GM19468 (cell line): ENCODE measurements at regions not wholly inside any gene's neighbourhood (a gene's known extent, or its start where the extent isn't known, plus 50 kb on each side); places are given as distances from the start of the nearest gene placed in this dataset.
"Not testable (repeated sequence)": the region's sequence is repeated elsewhere in the genome, so short reads cannot be mapped to it uniquely, and the experiment has no call there.

Experiments
- ATAC-seq: cut with Tn5 transposase; IDR thresholded peaks from one replicate; pipeline ENCODE4 v1.9.1; 2021; ENCODE audit warnings: mild to moderate bottlenecking, moderate library complexity, moderate number of reproducible peaks; ENCODE audit not compliant: unreplicated experiment; ENCODE audit errors: extremely low read depth

DNA sequence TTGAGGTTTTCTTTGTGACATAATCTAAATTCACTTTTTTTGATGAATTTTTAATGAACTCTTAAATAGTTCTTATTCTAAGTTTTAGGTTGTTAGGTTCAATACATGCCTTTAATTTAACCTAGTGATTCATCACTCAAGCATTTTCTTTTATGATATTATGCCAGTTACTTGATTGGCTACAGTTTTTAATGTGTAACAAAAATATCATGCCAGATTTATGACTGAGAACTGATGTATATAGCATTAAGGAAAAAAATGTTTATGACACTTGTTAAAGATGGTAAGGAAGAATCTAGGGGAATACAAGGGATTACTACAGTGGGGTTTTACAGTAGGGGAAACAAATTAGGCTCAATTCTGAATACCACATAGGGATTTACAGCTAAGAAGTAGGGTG, 103.1 kb downstream of the VGLL3 start:
- no peak for ATAC-seq

DNA sequence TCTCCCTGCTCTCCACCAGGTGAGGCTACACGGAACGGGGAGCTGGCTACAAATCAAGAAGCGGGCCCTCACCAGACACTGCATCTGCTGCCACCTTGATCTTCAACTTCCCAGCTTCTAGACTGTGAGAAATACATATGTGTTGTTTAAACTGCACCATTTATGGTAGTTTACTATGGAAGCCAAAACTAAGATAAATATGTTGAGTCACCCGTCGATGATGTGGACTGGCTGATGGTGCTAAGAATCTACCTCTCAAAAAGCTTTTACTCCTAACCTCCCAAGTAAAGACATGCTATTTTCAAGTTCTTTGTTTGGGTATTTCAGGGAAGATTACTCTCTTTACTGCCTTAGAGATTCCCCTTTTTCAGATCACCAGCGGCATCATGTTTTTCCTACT, 110.9 kb downstream of the VGLL3 start:
- no peak for ATAC-seq

DNA sequence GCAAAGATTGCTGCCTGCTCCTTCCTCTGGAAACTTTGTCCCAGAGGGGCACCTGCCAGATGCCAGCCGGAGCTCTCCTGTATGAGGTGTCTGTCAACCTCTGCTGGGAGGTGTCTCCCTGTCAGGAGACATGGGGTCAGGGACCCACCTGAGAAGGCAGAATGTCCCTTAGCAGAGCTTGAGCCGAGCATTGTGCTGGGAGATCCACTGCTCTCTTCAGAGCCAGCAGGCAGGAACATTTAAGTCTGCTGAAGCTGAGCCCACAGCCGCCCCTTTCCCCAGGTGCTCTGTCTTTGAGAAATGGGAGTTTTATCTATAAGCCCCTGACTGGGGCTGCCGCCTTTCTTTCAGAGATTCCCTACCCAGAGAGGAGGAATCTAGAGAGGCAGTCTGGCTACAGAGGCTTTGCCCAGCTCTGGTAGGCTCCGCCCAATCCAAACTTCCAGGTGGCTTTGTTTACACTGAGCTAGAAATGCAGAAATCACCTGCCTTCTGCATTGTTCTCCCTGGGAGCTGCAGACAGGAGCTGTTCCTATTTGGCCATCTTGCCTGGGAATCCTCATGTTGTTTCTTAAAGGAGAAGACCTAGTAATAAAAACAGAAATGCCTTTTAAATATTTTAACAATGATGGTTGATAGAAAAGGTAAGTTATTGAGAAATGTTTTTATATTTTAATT, 114.3 kb downstream of the VGLL3 start:
- not testable (repeated sequence) for ATAC-seq

DNA sequence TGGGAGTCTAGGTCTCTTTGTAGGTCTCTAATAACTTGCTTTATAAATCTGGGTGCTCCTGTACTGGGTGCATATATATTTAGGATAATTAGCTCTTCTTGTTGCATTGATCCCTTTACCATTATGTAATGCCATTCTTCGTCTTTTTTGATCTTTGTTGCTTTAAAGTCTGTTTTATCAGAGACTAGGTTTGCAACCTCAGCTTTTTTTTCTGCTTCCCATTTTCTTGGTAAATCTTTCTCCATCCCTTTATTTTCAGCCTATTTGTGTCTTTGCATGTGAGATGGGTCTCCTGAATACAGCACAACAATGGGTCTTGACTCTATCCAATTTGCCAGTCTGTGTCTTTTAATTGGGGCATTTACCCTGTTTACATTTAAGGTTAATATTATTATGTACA, 116.2 kb downstream of the VGLL3 start:
- ATAC-seq: not testable (repeated sequence)

DNA sequence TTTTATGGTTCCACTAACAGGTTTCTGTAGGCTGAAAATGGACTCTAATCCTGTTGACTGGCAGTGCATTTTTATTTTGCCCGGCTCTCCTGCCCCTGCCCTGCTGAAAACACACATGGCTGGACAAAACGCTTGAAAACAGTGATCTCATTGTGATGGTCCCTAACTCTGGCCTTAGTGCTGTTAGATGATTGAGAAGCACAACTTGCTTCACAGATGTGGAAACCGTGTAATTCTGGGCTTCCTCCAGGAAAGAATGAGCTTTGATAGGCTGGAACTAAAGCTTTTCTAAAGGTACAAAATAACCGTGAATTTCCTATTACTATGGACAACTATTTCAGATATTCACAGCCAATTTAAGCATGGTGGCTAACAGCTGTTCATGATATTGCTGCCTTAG, 121.4 kb downstream of the VGLL3 start:
- no peak for ATAC-seq

DNA sequence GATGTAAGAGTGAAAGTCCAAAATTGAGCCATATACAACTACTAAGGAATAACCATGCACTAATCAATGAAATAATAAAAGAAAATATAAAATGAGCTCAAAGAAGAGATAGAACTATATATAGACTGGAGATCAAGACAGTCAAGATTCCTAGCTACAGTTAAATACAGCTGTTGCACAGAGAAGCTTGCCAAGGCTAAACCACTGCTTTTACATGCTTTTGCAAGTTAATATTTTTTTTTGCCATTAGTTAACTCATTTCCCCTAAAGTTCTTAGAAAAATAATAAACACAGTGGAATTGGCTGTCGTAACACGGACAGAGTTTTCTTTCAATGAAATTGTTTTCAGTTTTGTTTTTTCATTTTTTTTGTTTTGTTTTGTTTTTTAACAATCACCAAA, 123.0 kb downstream of the VGLL3 start:
- no peak for ATAC-seq

DNA sequence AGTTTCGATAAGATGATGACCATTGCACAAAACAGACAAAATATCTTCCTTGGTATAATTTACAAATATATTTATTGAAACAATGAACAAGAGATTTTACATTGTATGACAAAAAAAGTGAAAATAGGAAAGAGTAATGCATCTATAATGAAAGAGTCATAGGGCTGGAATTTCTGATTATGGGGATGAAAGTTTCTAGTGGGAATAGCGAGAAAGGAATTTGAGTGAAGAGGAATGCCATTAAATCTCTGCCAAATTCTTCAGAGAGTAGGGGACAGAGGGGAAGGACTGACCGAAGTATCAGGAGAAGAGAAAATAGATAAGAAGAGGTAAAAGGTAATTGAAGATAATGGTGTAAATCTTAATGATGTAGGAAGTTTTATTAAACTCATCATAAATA, 125.4 kb downstream of the VGLL3 start:
- no peak for ATAC-seq

DNA sequence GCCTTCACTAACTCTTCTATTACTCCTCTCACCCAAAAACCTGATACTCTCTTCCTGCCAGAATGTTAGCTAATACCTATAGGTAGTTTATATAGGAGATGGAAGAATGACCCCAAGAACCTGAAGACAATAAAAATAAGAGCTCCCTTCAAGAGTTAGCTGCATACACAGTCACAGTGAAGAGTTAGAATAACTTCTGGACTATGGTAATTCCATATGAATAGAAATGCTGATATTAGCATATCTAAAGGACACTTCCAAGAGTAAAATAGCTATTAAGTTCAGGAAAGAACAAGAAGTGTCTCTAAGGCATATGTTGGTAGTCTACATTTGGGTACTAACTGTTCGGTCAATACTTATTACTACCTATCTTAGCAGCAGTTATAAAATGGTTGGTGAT, 134.2 kb downstream of the VGLL3 start:
- ATAC-seq: no peak

DNA sequence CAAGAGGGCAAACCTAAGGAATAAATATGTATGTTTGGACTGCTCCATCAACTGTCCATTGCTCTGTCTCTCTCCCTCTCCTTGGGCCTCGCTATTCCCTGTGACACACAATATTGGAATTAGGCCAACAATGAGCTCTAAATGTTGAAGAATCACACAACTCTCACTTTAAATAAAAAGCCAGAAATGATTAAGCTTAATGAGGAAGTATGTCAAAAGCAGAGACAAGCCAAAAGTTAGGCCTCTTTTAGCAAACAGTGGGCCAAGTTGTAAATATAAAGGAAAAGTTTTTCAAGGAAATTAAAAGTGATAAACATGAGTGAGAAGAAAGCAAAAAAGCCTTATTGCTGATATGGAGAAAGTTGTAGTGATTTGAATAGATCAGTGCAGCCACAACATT, 141.0 kb downstream of the VGLL3 start:
- no peak for ATAC-seq

DNA sequence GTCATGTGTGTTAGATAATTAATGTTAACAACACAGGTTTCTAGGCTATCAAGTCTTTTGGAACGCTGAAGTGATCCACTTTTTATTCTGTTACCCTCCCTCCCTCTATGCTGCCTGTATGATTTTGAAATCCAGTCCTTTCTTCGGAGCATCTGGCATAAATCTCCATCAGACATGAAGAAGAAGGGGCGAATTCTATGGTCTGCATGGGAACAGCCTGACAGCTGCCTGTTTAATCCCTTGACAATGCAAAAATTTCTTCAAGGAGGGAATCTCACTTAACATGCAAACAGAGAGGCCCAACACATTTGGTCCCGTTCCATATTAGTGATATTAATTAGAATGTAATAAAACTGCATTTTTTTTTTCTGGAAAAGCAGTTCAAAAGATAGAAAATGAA, 145.2 kb downstream of the VGLL3 start:
- ATAC-seq: no peak

DNA sequence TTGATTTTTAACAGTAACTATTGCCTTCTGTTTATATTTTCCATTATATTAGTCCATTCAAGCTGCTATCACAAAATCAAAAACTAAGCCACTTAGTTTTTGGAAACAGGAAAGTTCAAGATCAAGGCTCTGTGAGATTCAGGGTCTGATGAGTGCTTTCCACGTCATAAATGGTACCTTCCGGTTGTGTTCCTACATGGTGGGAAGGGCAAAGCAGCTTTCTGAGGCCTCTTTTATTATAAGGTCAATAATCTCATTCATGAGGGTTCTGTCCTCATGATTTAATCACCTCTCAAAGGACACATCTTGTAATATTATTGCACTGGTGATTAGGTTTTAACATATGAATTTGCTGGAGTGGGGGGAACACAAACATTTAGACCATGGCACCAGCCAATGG, 152.0 kb downstream of the VGLL3 start:
- ATAC-seq: no peak

DNA sequence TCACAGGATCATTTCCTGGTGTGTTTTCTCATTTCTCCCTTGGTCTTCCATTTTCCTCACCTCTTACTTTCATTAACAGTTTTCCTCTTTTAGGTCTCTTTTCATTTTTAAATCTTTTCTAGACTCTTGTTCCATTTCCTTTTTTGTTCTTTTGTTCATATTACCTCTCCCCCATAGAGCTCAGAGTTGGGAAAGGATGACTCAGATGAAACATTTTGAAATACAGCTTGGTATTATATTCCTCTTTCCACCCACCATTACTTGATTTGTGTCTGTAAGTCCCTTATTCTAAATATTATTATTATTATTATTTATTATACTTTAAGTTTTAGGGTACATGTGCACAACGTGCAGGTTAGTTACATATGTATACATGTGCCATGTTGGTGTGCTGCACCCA, 153.1 kb downstream of the VGLL3 start:
- no peak for ATAC-seq

DNA sequence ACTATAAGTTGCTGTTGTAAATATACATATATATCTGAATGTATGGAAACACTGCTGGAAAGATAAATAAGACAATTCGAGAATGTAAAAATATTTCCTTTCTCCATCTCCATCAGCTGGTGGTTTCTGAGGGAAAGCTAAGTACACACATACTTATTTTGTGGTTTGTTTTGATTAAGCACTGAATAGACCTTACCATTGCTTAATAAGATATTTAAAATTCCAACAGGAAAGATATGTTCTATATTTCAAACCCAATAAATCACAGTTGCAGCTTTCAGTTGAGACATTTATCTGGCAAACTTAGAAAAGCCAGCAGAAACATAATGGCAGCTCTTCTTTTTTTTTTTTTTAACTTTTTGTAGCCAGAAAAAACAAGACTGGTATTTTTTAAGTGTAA, 160.4 kb downstream of the VGLL3 start:
- no peak for ATAC-seq

DNA sequence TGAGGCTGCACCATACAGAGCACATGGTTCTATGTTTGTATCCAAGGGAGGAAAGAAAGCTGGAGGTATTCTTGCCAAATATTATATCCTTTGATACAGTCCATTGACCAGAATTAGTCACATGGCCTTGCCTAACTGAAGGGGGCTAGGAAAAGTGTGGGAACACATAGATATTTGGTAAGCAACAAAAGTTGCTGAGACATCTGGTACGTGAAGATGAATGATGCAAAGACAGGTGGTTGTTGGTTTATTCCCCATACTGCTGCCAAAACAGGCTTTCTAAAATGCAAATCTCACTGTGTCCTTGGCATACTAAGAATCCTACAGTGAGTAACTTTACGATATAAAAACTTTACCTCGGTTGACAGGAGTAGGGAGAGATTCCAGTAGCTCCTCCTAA, 162.2 kb downstream of the VGLL3 start:
- no peak for ATAC-seq

DNA sequence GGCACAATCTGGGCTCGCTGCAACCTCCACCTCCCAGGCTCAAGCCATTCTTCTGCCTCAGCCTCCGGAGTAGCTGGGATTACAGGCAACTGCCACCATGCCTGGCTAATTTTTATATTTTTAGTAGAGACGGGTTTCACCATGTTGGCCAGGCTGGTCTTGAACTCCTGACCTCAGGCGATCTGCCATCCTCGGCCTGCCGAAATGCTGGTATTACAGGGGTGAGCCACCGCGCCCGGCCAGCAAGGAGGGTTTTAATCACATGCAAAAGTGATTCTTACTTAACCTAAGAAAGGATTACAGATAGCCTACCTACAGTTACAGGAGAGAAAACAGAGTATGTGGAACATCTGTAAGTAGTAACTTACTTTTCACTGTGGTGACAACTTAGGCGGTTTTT, 163.4 kb downstream of the VGLL3 start:
- ATAC-seq: not testable (repeated sequence)

DNA sequence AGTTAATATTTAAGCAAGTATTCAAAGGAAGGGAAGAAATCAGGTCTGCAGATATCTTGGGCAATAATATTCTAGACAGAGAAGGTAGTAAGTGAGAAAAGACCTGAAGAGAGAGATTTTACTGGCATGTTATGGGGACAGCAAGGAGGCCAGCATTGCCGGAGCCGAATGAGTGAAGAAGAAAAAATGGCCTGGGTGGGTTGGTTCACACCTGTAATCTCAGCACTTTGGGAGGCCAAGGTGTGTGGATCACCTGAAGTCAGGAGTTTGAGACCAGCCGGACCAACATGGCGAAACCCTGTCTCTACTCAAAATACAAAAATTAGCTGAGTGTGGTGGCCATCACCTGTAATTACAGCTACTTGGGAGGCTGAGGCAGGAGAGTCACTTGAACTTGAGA, 164.7 kb downstream of the VGLL3 start:
- no peak for ATAC-seq

DNA sequence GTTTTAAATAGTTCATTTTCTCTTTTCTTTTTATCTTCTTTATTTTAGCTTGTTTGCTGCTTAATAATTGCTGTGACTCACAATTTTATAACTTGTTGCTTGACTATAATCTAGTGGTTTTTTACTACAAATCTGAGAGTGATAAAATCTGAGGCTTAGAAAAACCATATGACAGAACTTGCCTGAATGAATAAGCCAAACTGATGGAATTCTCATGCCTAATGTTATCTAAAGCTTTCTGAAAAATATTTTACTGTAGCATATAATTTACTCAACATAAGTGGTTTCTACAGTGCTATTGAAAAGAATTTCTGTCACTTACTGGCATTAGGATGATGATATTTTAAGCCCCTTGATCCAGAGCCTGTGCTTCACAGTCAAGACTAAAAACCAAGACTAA, 175.1 kb downstream of the VGLL3 start:
- ATAC-seq: no peak

DNA sequence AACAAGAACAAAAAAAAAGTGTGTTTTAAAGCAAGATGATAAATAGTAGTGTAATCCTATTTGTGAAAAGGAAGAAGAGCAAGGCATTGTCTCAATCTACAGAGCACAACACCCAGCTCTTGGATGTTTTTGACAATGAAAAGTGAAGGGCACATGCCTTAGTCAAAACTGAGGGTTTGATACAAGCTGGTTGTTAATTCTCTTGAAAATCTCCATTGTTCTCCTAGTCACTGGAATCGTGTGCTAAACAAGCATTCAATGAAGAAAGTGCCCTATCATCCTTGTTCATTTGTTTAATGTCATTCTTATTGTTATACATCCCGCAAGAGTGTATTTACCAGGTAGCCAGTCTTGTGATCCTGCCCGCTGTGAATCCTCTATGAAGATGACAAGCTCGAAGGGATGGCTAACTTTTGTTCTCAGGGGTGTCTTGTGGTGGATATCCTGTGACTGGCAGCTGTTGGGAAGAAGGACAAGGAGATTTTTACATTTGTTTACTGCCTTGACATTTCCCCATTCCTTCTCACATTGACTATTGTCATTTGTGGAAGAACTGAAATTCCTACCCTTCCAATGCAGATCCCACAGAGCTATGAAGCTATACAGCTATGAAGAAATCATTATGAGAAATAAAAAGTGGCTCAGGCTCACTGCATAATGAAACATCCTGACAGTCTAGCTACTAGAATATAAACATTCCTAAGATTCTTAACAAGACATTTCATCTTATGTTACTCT, 175.9 kb downstream of the VGLL3 start:
- ATAC-seq: no peak

DNA sequence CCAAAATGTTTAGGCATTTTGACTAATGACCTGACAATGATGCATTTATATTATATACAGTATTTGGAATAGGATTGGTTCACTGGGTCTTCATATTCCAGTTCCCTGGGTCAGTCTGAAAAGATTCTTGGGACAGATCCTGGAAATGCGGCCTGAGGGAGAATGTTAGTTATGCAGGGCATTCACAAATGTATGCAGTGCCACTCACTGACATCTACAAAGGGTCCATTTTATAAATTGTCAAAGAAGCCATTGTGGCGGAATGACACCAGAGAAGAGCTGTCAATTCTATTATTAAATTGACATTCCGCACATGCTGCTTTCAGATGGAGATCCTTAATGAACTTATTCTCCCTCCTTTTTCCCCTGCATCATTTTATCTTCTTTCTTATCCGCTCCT, 176.6 kb downstream of the VGLL3 start:
- no peak for ATAC-seq

DNA sequence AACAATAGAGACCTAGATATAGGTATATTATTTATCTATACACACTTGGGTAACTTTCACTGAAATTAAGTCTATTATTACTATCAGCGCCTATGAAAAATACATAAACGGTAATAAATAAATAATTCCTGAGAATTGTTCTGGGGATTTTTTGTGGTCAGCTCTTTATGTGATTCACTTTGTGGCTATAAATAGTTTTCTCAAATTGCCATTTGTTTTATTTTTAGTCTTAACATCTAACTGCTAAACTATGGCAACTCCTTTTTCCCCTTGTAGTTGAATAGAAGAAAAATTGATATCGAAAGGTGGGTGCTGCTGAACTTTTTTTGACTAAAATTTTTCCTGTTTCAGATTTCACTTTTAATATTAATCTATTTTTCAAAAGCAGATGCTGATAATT, 189.0 kb downstream of the VGLL3 start:
- ATAC-seq: no peak

DNA sequence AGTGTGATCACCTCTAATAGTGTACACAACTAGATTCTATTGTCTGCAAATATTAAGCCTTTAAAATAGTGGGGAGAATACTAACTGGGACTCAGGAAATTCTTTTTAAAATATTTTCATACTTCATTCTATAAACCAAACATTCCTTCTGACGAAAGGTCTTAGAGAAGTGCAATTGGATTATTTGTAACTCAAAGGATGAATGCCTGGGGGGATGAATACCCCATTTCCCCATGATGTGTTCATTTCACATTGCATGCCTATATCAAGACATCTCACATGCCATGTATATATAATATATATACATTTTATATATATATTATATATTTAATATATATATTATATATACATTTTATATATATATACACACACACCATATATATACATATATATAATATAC, 189.9 kb downstream of the VGLL3 start:
- ATAC-seq: no peak

DNA sequence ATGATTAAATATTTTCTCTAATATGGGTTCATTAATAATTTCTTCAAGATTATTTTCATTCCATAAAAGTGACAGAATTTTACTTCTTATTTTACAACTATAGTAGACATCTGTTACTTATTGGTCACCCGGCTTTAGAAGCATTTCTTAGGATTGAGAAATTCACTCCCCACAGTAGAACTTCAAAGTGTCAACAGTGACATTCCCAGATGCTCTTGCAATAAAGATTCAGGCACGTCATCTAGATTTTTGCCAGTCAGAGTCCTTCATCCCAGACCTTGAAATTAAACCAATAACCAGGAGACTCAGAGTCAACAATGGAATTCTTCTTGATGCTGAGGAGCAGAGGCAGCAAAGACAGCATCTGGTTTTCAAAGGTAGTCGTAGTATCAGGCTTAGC, 190.8 kb downstream of the VGLL3 start:
- no peak for ATAC-seq
